Right lobe of liver (tissue), 4 donors: ENCODE measurements at regions not wholly inside any gene's neighbourhood (a gene's known extent, or its start where the extent isn't known, plus 50 kb on each side); places are given as distances from the start of the nearest gene placed in this dataset.

Source experiments
- CTCF ChIP-seq, 4 donors: fragments of 200-600 bp in 3 of 4; fragments of 450-650 bp in 1 of 4; IDR thresholded peaks; one replicate each; pipeline versions ENCODE4 v1.5.1 to v1.8.0; 2016 to 2022; ENCODE audit warnings: antibody characterized with exemption in 4 of 4, mild to moderate bottlenecking in 2 of 4
- POLR2A ChIP-seq: fragments of 450-650 bp; IDR thresholded peaks from one replicate; pipeline ENCODE4 v1.6.1; 2017; ENCODE audit warnings: antibody characterized with exemption, mild to moderate bottlenecking
- donor health status: DM: no; HTN: no; CAD: no.
- donor health status: DM: no; HTN: no; CAD: no.
- donor health status: DM: no; HTN: yes; CAD: no.

GRCh38 chr4:87911252-87911774 lies 64.2 kb upstream of the SPP1 start:
- TF ChIP-seq POLR2A, result peak; percentile 20
- no peak for TF ChIP-seq CTCF (IDR thresholded peaks at IDR 0.05)
